ENCODE measurements at regions not wholly inside any gene's neighbourhood (a gene's known extent, or its start where the extent isn't known, plus 50 kb on each side); places are given as distances from the start of the nearest gene placed in this dataset.

GRCh38 chr1:193940176-193940575 is 753.8 kb upstream of the B3GALT2 start:
- Histone ChIP-seq H3K27ac (ENCODE audit: low read depth in 1 of 2, low read length in 1 of 2) (no peak overlapping the region), H3K9me3 (ENCODE audit: control insufficient read depth in 2 of 2, insufficient read depth in 1 of 2, low read length in 1 of 2) (no peaks in the 10 kb centered on the region), H3K27me3 (ENCODE audit: control insufficient read depth in 2 of 2, insufficient read depth in 1 of 2, low read length in 1 of 2) (no peaks in the 10 kb centered on the region), H3K4me3 (ENCODE audit: low read length in 2 of 2) (no peak overlapping the region), H3K4me1 (ENCODE audit: control insufficient read depth in 2 of 2, insufficient read depth in 2 of 2, low read length in 2 of 2) (no peaks in the 10 kb centered on the region), H3K36me3 (ENCODE audit: control insufficient read depth in 2 of 2, insufficient read depth in 2 of 2, low read length in 1 of 2) (no peaks in the 10 kb centered on the region)
- 98% methylated on average over 1 of the region's 1 CpG for WGBS
- no peak for DNase-seq (ENCODE audit: low read depth in 6 of 9, low spot score in 9 of 9)

GRCh38 chr1:193939585-193939984 is 753.2 kb upstream of the B3GALT2 start:
- H3K4me3 ChIP-seq (ENCODE audit: low read length in 2 of 2) = no peak overlapping the region
- over 99% methylated on average over 3 of the region's 3 CpGs for WGBS
- H3K27me3 ChIP-seq (ENCODE audit: control insufficient read depth in 2 of 2, insufficient read depth in 1 of 2, low read length in 1 of 2) = no peaks in the 10 kb centered on the region
- H3K4me1 ChIP-seq (ENCODE audit: control insufficient read depth in 2 of 2, insufficient read depth in 2 of 2, low read length in 2 of 2) = no peaks in the 10 kb centered on the region
- H3K36me3 ChIP-seq (ENCODE audit: control insufficient read depth in 2 of 2, insufficient read depth in 2 of 2, low read length in 1 of 2) = no peaks in the 10 kb centered on the region
- no peak overlapping the region for H3K27ac ChIP-seq (ENCODE audit: low read depth in 1 of 2, low read length in 1 of 2)
- DNase-seq (ENCODE audit: low read depth in 6 of 9, low spot score in 9 of 9) = no peak
- no peaks in the 10 kb centered on the region for H3K9me3 ChIP-seq (ENCODE audit: control insufficient read depth in 2 of 2, insufficient read depth in 1 of 2, low read length in 1 of 2)

GRCh38 chr1:193937308-193937707 is 750.9 kb upstream of the B3GALT2 start:
- DNase-seq (ENCODE audit: low read depth in 6 of 9, low spot score in 9 of 9) = no peak
- H3K27me3 ChIP-seq (ENCODE audit: control insufficient read depth in 2 of 2, insufficient read depth in 1 of 2, low read length in 1 of 2) = no peaks in the 10 kb centered on the region
- H3K36me3 ChIP-seq (ENCODE audit: control insufficient read depth in 2 of 2, insufficient read depth in 2 of 2, low read length in 1 of 2) = no peaks in the 10 kb centered on the region
- H3K4me3 ChIP-seq (ENCODE audit: low read length in 2 of 2) = no peak overlapping the region
- WGBS = 100% methylated on average over 1 of the region's 1 CpG
- no peak overlapping the region for H3K27ac ChIP-seq (ENCODE audit: low read depth in 1 of 2, low read length in 1 of 2)
- H3K4me1 ChIP-seq (ENCODE audit: control insufficient read depth in 2 of 2, insufficient read depth in 2 of 2, low read length in 2 of 2) = no peaks in the 10 kb centered on the region
- no peaks in the 10 kb centered on the region for H3K9me3 ChIP-seq (ENCODE audit: control insufficient read depth in 2 of 2, insufficient read depth in 1 of 2, low read length in 1 of 2)

GRCh38 chr1:193932979-193933378 is 746.6 kb upstream of the B3GALT2 start:
- over 99% methylated on average over 2 of the region's 2 CpGs for WGBS
- Histone ChIP-seq H3K4me1 (ENCODE audit: control insufficient read depth in 2 of 2, insufficient read depth in 2 of 2, low read length in 2 of 2) (no peaks in the 10 kb centered on the region), H3K27ac (ENCODE audit: low read depth in 1 of 2, low read length in 1 of 2) (no peak overlapping the region), H3K9me3 (ENCODE audit: control insufficient read depth in 2 of 2, insufficient read depth in 1 of 2, low read length in 1 of 2) (no peaks in the 10 kb centered on the region), H3K27me3 (ENCODE audit: control insufficient read depth in 2 of 2, insufficient read depth in 1 of 2, low read length in 1 of 2) (no peaks in the 10 kb centered on the region), H3K4me3 (ENCODE audit: low read length in 2 of 2) (no peak overlapping the region), H3K36me3 (ENCODE audit: control insufficient read depth in 2 of 2, insufficient read depth in 2 of 2, low read length in 1 of 2) (no peaks in the 10 kb centered on the region)
- no peak for DNase-seq (ENCODE audit: low read depth in 6 of 9, low spot score in 9 of 9)

GRCh38 chr1:193931356-193931755 is 744.9 kb upstream of the B3GALT2 start:
- no peaks in the 10 kb centered on the region for H3K36me3 ChIP-seq (ENCODE audit: control insufficient read depth in 2 of 2, insufficient read depth in 2 of 2, low read length in 1 of 2)
- DNase-seq (ENCODE audit: low read depth in 6 of 9, low spot score in 9 of 9) = no peak

GRCh38 chr1:193929374-193930033 is 743.1 kb upstream of the B3GALT2 start:
- H3K36me3 ChIP-seq (ENCODE audit: control insufficient read depth in 2 of 2, insufficient read depth in 2 of 2, low read length in 1 of 2) = no peaks in the 10 kb centered on the region
- no peaks in the 10 kb centered on the region for H3K27me3 ChIP-seq (ENCODE audit: control insufficient read depth in 2 of 2, insufficient read depth in 1 of 2, low read length in 1 of 2)
- H3K4me3 ChIP-seq (ENCODE audit: low read length in 2 of 2) = no peak overlapping the region
- WGBS = 73% methylated on average over 4 of the region's 4 CpGs
- no peak overlapping the region for H3K27ac ChIP-seq (ENCODE audit: low read depth in 1 of 2, low read length in 1 of 2)
- H3K4me1 ChIP-seq (ENCODE audit: control insufficient read depth in 2 of 2, insufficient read depth in 2 of 2, low read length in 2 of 2) = no peaks in the 10 kb centered on the region
- H3K9me3 ChIP-seq (ENCODE audit: control insufficient read depth in 2 of 2, insufficient read depth in 1 of 2, low read length in 1 of 2) = peaks cover 0 to 12% of the 10 kb centered on the region in 2 donors
- DNase-seq (ENCODE audit: low read depth in 6 of 9, low spot score in 9 of 9) = no peak

More at GRCh38 chr1:193931356-193931755, 744.9 kb upstream of the B3GALT2 start:
- Histone ChIP-seq H3K4me3 (ENCODE audit: low read length in 2 of 2) (no peak overlapping the region), H3K27ac (ENCODE audit: low read depth in 1 of 2, low read length in 1 of 2) (no peak overlapping the region), H3K4me1 (ENCODE audit: control insufficient read depth in 2 of 2, insufficient read depth in 2 of 2, low read length in 2 of 2) (no peaks in the 10 kb centered on the region), H3K27me3 (ENCODE audit: control insufficient read depth in 2 of 2, insufficient read depth in 1 of 2, low read length in 1 of 2) (no peaks in the 10 kb centered on the region), H3K9me3 (ENCODE audit: control insufficient read depth in 2 of 2, insufficient read depth in 1 of 2, low read length in 1 of 2) (peaks cover 0 to 12% of the 10 kb centered on the region in 2 donors)
- 98% methylated on average over 8 of the region's 8 CpGs for WGBS

- H3K27me3 ChIP-seq (ENCODE audit: control insufficient read depth in 2 of 2, insufficient read depth in 1 of 2, low read length in 1 of 2) = no peaks in the 10 kb centered on the region
- peaks cover 0 to 12% of the 10 kb centered on the region in 2 donors for H3K9me3 ChIP-seq (ENCODE audit: control insufficient read depth in 2 of 2, insufficient read depth in 1 of 2, low read length in 1 of 2)
- 60% methylated on average over 4 of the region's 4 CpGs for WGBS
- no peak overlapping the region for H3K27ac ChIP-seq (ENCODE audit: low read depth in 1 of 2, low read length in 1 of 2)
- no peak overlapping the region for H3K4me3 ChIP-seq (ENCODE audit: low read length in 2 of 2)
- H3K4me1 ChIP-seq (ENCODE audit: control insufficient read depth in 2 of 2, insufficient read depth in 2 of 2, low read length in 2 of 2) = no peaks in the 10 kb centered on the region
- H3K36me3 ChIP-seq (ENCODE audit: control insufficient read depth in 2 of 2, insufficient read depth in 2 of 2, low read length in 1 of 2) = no peaks in the 10 kb centered on the region
- peak in 1 of 9 donors; percentile 8 for DNase-seq (ENCODE audit: low read depth in 6 of 9, low spot score in 9 of 9)
These were observed 741.1 kb upstream of the B3GALT2 start for GRCh38 chr1:193927550-193927949.

GRCh38 chr1:193926956-193927355 is 740.5 kb upstream of the B3GALT2 start:
- DNase-seq (ENCODE audit: low read depth in 6 of 9, low spot score in 9 of 9) = no peak

GRCh38 chr1:193919827-193920226 is 733.4 kb upstream of the B3GALT2 start:
- no peak overlapping the region for H3K4me3 ChIP-seq (ENCODE audit: low read length in 2 of 2)
- H3K27me3 ChIP-seq (ENCODE audit: control insufficient read depth in 2 of 2, insufficient read depth in 1 of 2, low read length in 1 of 2) = no peaks in the 10 kb centered on the region
- no peak for DNase-seq (ENCODE audit: low read depth in 6 of 9, low spot score in 9 of 9)
- H3K9me3 ChIP-seq (ENCODE audit: control insufficient read depth in 2 of 2, insufficient read depth in 1 of 2, low read length in 1 of 2) = no peaks in the 10 kb centered on the region
- whole genome bisulfite sequencing = 100% methylated on average over 1 of the region's 1 CpG
- H3K4me1 ChIP-seq (ENCODE audit: control insufficient read depth in 2 of 2, insufficient read depth in 2 of 2, low read length in 2 of 2) = no peaks in the 10 kb centered on the region
- no peaks in the 10 kb centered on the region for H3K36me3 ChIP-seq (ENCODE audit: control insufficient read depth in 2 of 2, insufficient read depth in 2 of 2, low read length in 1 of 2)
- no peak overlapping the region for H3K27ac ChIP-seq (ENCODE audit: low read depth in 1 of 2, low read length in 1 of 2)

More at GRCh38 chr1:193926956-193927355, 740.5 kb upstream of the B3GALT2 start:
- no peaks in the 10 kb centered on the region for H3K27me3 ChIP-seq (ENCODE audit: control insufficient read depth in 2 of 2, insufficient read depth in 1 of 2, low read length in 1 of 2)
- no peaks in the 10 kb centered on the region for H3K36me3 ChIP-seq (ENCODE audit: control insufficient read depth in 2 of 2, insufficient read depth in 2 of 2, low read length in 1 of 2)
- no peak overlapping the region for H3K4me3 ChIP-seq (ENCODE audit: low read length in 2 of 2)
- no peaks in the 10 kb centered on the region for H3K4me1 ChIP-seq (ENCODE audit: control insufficient read depth in 2 of 2, insufficient read depth in 2 of 2, low read length in 2 of 2)
- 97% methylated on average over 7 of the region's 7 CpGs for whole genome bisulfite sequencing
- no peak overlapping the region for H3K27ac ChIP-seq (ENCODE audit: low read depth in 1 of 2, low read length in 1 of 2)
- peaks cover 0 to 12% of the 10 kb centered on the region in 2 donors for H3K9me3 ChIP-seq (ENCODE audit: control insufficient read depth in 2 of 2, insufficient read depth in 1 of 2, low read length in 1 of 2)
